DOHH2 (cell line): ENCODE measurements at regions not wholly inside any gene's neighbourhood (a gene's known extent, or its start where the extent isn't known, plus 50 kb on each side); places are given as distances from the start of the nearest gene placed in this dataset.

Experiments used
- H3F3A ChIP-seq: fragments of 200-600 bp; sonication (generic), shearing (Covaris generic); 2 replicates; pipeline ENCODE4 v1.6.0; 2016; ENCODE audit warnings: antibody characterized with exemption, mild to moderate bottlenecking; ENCODE audit not compliant: control insufficient read depth, insufficient read depth
- H3K27ac ChIP-seq: fragments of 200-600 bp; sonication (generic); 2 replicates; pipeline ENCODE4 v1.5.1; 2014; ENCODE audit warnings: low read depth, mild to moderate bottlenecking, low read length, moderate library complexity
- H3K27me3 ChIP-seq: fragments of 200-600 bp; sonication (generic); 2 replicates; pipeline ENCODE4 v1.6.1; 2014; ENCODE audit warnings: mild to moderate bottlenecking, low read length, mixed read lengths; ENCODE audit not compliant: control insufficient read depth
- H3K36me3 ChIP-seq: fragments of 200-600 bp; sonication (generic); 2 replicates; pipeline ENCODE4 v1.6.1; 2014; ENCODE audit warnings: mild to moderate bottlenecking, low read length, moderate library complexity, mixed read lengths; ENCODE audit not compliant: control insufficient read depth
- H3K4me1 ChIP-seq: fragments of 200-600 bp; sonication (generic); 2 replicates; pipeline ENCODE4 v1.6.1; 2014; ENCODE audit warnings: mild to moderate bottlenecking, low read length, mixed read lengths; ENCODE audit not compliant: control insufficient read depth
- H3K4me2 ChIP-seq: fragments of 200-600 bp; sonication (generic); 2 replicates; pipeline ENCODE4 v1.6.0; 2014; ENCODE audit warnings: mild to moderate bottlenecking, low read length, moderate library complexity
- H3K4me3 ChIP-seq: fragments of 200-600 bp; sonication (generic); 2 replicates; pipeline ENCODE4 v1.5.1; 2014; ENCODE audit warnings: mild to moderate bottlenecking, low read length, mixed read lengths
- H3K79me2 ChIP-seq: fragments of 200-600 bp; sonication (generic); 2 replicates; pipeline ENCODE4 v1.6.1; 2014; ENCODE audit warnings: mild to moderate bottlenecking, low read length, mixed read lengths; ENCODE audit not compliant: control insufficient read depth
- H3K9me2 ChIP-seq: fragments of 200-600 bp; sonication (generic); replicated peaks from 2 replicates; pipeline ENCODE4 v1.6.1; 2014; ENCODE audit warnings: mild to moderate bottlenecking, low read length, mixed read lengths; ENCODE audit not compliant: control insufficient read depth
- H3K9me3 ChIP-seq: fragments of 200-600 bp; sonication (generic); 2 replicates; pipeline ENCODE4 v1.6.1; 2014; ENCODE audit warnings: antibody characterized with exemption, low read length, mixed read lengths; ENCODE audit not compliant: control insufficient read depth, insufficient read depth
- H4K20me1 ChIP-seq: fragments of 200-600 bp; sonication (generic); 2 replicates; pipeline ENCODE4 v1.6.0; 2014; ENCODE audit warnings: low read depth, mild to moderate bottlenecking, antibody characterized with exemption, low read length, moderate library complexity; ENCODE audit not compliant: control insufficient read depth, insufficient read depth
- CTCF ChIP-seq: fragments of 200-600 bp; sonication (generic); IDR thresholded peaks from one replicate; pipeline ENCODE4 v1.5.1; 2014; ENCODE audit warnings: antibody characterized with exemption, mild to moderate bottlenecking, low read depth, low read length; ENCODE audit not compliant: poor library complexity, severe bottlenecking
- EZH2phosphoT487 ChIP-seq: fragments of 200-600 bp; sonication (generic); IDR thresholded peaks from 2 replicates; pipeline ENCODE4 v1.6.1; 2017; ENCODE audit warnings: borderline replicate concordance, mild to moderate bottlenecking, antibody characterized with exemption, low read length, moderate library complexity, mixed read lengths

GRCh38 chr14:61168141-61168540, 113.0 kb downstream of the TMEM30B start:
- Histone ChIP-seq H3K27me3 (no peaks in the 10 kb centered on the region), H3K4me3 (no peak overlapping the region), H3K79me2 (no peaks in the 10 kb centered on the region), H3K9me3 (no peaks in the 10 kb centered on the region), H4K20me1 (no peaks in the 10 kb centered on the region), H3K36me3 (no peaks in the 10 kb centered on the region), H3K9me2 (no peaks in the 10 kb centered on the region; the same call in 1 of the 2 replicates), H3K4me1 (no peaks in the 10 kb centered on the region), H3F3A (no peaks in the 10 kb centered on the region), H3K27ac (no peak overlapping the region), H3K4me2 (no peak overlapping the region)
- TF ChIP-seq CTCF: no peak
- TF ChIP-seq EZH2phosphoT487: no peak

GRCh38 chr14:61167642-61168041, 113.5 kb downstream of the TMEM30B start:
- no peaks in the 10 kb centered on the region for H3K79me2 ChIP-seq
- H3K4me3 ChIP-seq: no peak overlapping the region
- H4K20me1 ChIP-seq: no peaks in the 10 kb centered on the region
- TF ChIP-seq EZH2phosphoT487: no peak
- TF ChIP-seq CTCF: no peak
- no peaks in the 10 kb centered on the region; the same call in 1 of the 2 replicates for H3K9me2 ChIP-seq
- no peak overlapping the region for H3K27ac ChIP-seq
- H3K4me2 ChIP-seq: no peak overlapping the region
- no peaks in the 10 kb centered on the region for H3K9me3 ChIP-seq
- no peaks in the 10 kb centered on the region for H3K27me3 ChIP-seq
- H3K36me3 ChIP-seq: no peaks in the 10 kb centered on the region
- no peaks in the 10 kb centered on the region for H3F3A ChIP-seq
- no peaks in the 10 kb centered on the region for H3K4me1 ChIP-seq

- Histone ChIP-seq H3K4me1 (no peaks in the 10 kb centered on the region), H3K4me2 (no peak overlapping the region), H3K27me3 (no peaks in the 10 kb centered on the region), H3K79me2 (no peaks in the 10 kb centered on the region), H3K27ac (no peak overlapping the region), H3K9me2 (no peaks in the 10 kb centered on the region; the same call in 1 of the 2 replicates), H3F3A (no peaks in the 10 kb centered on the region), H3K36me3 (no peaks in the 10 kb centered on the region), H3K4me3 (no peak overlapping the region), H4K20me1 (no peaks in the 10 kb centered on the region), H3K9me3 (no peaks in the 10 kb centered on the region)
- TF ChIP-seq CTCF: no peak
These were observed 120.3 kb downstream of the TMEM30B start for GRCh38 chr14:61160798-61161197.

GRCh38 chr14:61154641-61155040, 126.5 kb downstream of the TMEM30B start:
- H3K79me2 ChIP-seq: no peaks in the 10 kb centered on the region
- H3K27me3 ChIP-seq: no peaks in the 10 kb centered on the region
- H3K36me3 ChIP-seq: no peaks in the 10 kb centered on the region
- TF ChIP-seq EZH2phosphoT487 (no peak), CTCF (no peak)
- H3F3A ChIP-seq: no peaks in the 10 kb centered on the region
- H4K20me1 ChIP-seq: no peaks in the 10 kb centered on the region
- no peak overlapping the region for H3K4me2 ChIP-seq
- H3K4me3 ChIP-seq: no peak overlapping the region
- H3K9me2 ChIP-seq: no peaks in the 10 kb centered on the region
- H3K27ac ChIP-seq: no peak overlapping the region
- H3K9me3 ChIP-seq: no peaks in the 10 kb centered on the region
- H3K4me1 ChIP-seq: no peaks in the 10 kb centered on the region
